ENCODE measurements at regions not wholly inside any gene's neighbourhood (a gene's known extent, or its start where the extent isn't known, plus 50 kb on each side); places are given as distances from the start of the nearest gene placed in this dataset.
A peak's percentile ranks its signal among the peaks of the same experiment; 100 is the strongest.

DNA sequence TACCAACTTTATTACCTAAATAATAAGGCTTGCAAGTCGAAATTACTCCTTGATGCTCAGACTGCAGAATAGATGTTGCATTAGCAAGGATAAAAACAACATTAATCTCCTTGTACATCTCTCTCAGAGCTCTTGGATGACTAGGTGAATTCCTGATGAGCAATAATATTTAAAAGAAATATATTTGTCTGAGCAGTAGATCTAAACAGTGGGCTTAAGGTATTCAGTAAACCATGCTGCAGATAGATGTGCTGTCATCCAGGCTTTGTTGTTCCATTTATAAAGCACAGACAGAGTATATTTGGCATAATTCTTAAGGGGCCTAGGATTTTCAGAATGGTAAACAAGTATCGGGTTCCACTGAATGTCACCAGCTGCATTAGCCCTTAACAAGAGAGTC lies 257.1 kb downstream of the TUSC7 start:
- Histone ChIP-seq H2BK5ac (ENCODE audit: low read depth, low read length, poor library complexity, severe bottlenecking) (no peak overlapping the region), H3K79me1 (replicated peaks; ENCODE audit: low read length, poor library complexity, severe bottlenecking) (no peaks in the 10 kb centered on the region), H2BK120ac (ENCODE audit: low read depth, low read length) (no peak overlapping the region), H3K14ac (ENCODE audit: low read length in 2 of 2) (no peak overlapping the region), H3K9me3 (ENCODE audit: control insufficient read depth, low read length) (no peaks in the 10 kb centered on the region), H2AK5ac (ENCODE audit: low read length, severe bottlenecking) (no peak overlapping the region), H3K18ac (ENCODE audit: low read depth in 1 of 2, low read length in 2 of 2) (no peak overlapping the region), H3K27ac (ENCODE audit: low read length, poor library complexity, severe bottlenecking) (no peak overlapping the region), H3K27me3 (ENCODE audit: control insufficient read depth in 1 of 2, insufficient read depth in 1 of 2, low read length in 2 of 2) (no peaks in the 10 kb centered on the region), H3K4me1 (ENCODE audit: control insufficient read depth, insufficient read depth, low read depth, low read length) (no peaks in the 10 kb centered on the region), H4K91ac (ENCODE audit: low read length) (no peak overlapping the region), H4K8ac (ENCODE audit: low read length) (no peak overlapping the region), H2BK15ac (ENCODE audit: low read depth, poor library complexity, severe bottlenecking) (no peak overlapping the region), H3K36me3 (ENCODE audit: control insufficient read depth in 1 of 2, insufficient read depth in 2 of 2, low read depth in 1 of 2, low read length in 2 of 2) (no peaks in the 10 kb centered on the region), H3K4ac (ENCODE audit: low read depth in 1 of 2, low read length in 2 of 2) (no peak overlapping the region), H2AFZ (ENCODE audit: low read depth, low read length) (no peak overlapping the region), H3K4me3 (ENCODE audit: insufficient read depth in 1 of 2, low read depth in 1 of 2, low read length in 2 of 2) (no peak overlapping the region), H3K23ac (ENCODE audit: low read length in 2 of 2) (no peak overlapping the region), H3K4me2 (ENCODE audit: low read length, poor library complexity, severe bottlenecking) (no peak overlapping the region), H3K9ac (ENCODE audit: low read length) (no peak overlapping the region), H2BK12ac (ENCODE audit: low read length in 2 of 2) (no peak overlapping the region)
- WGBS, result 66% methylated on average over 2 of the region's 2 CpGs
- peak; percentile 10 for DNase-seq

DNA sequence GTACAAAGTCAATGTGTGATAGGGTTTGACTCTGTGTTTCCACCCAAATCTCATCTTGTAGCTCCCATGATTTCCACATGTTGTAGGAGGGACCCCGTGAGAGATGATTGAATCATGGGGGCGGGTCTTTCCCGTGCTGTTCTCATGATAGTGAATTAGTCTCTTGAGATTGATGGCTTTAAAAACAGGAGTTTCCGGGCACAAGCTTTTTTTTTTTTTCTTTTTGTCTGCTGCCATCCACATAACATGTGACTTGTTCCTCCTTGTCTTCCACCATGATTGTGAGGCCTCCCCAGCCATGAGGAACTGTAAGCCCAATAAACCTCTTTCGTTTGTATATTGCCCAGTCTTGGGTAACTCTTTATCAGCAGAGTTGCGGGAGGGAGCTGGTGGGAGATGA lies 259.6 kb downstream of the TUSC7 start:
- no peaks in the 10 kb centered on the region for H3K79me1 ChIP-seq (replicated peaks; ENCODE audit: low read length, poor library complexity, severe bottlenecking)
- H3K23ac ChIP-seq (ENCODE audit: low read length in 2 of 2), result no peak overlapping the region
- H3K4me1 ChIP-seq (ENCODE audit: control insufficient read depth, insufficient read depth, low read depth, low read length), result no peaks in the 10 kb centered on the region
- no peak overlapping the region for H2AK5ac ChIP-seq (ENCODE audit: low read length, severe bottlenecking)
- H3K4ac ChIP-seq (ENCODE audit: low read depth in 1 of 2, low read length in 2 of 2), result no peak overlapping the region
- H3K27ac ChIP-seq (ENCODE audit: low read length, poor library complexity, severe bottlenecking), result no peak overlapping the region
- no peak overlapping the region for H2BK5ac ChIP-seq (ENCODE audit: low read depth, low read length, poor library complexity, severe bottlenecking)
- H3K4me2 ChIP-seq (ENCODE audit: low read length, poor library complexity, severe bottlenecking), result no peak overlapping the region
- WGBS, result 95% methylated on average over 6 of the region's 6 CpGs
- no peak overlapping the region for H3K4me3 ChIP-seq (ENCODE audit: insufficient read depth in 1 of 2, low read depth in 1 of 2, low read length in 2 of 2)
- H3K9me3 ChIP-seq (ENCODE audit: control insufficient read depth, low read length), result no peaks in the 10 kb centered on the region
- no peak overlapping the region for H2BK120ac ChIP-seq (ENCODE audit: low read depth, low read length)
- H2AFZ ChIP-seq (ENCODE audit: low read depth, low read length), result no peak overlapping the region
- H4K8ac ChIP-seq (ENCODE audit: low read length), result no peak overlapping the region
- H3K14ac ChIP-seq (ENCODE audit: low read length in 2 of 2), result no peak overlapping the region
- DNase-seq, result no peak
- no peaks in the 10 kb centered on the region for H3K27me3 ChIP-seq (ENCODE audit: control insufficient read depth in 1 of 2, insufficient read depth in 1 of 2, low read length in 2 of 2)
- H3K36me3 ChIP-seq (ENCODE audit: control insufficient read depth in 1 of 2, insufficient read depth in 2 of 2, low read depth in 1 of 2, low read length in 2 of 2), result no peaks in the 10 kb centered on the region
- H2BK15ac ChIP-seq (ENCODE audit: low read depth, poor library complexity, severe bottlenecking), result no peak overlapping the region
- H3K9ac ChIP-seq (ENCODE audit: low read length), result no peak overlapping the region
- no peak overlapping the region for H3K18ac ChIP-seq (ENCODE audit: low read depth in 1 of 2, low read length in 2 of 2)
- H2BK12ac ChIP-seq (ENCODE audit: low read length in 2 of 2), result no peak overlapping the region
- H4K91ac ChIP-seq (ENCODE audit: low read length), result no peak overlapping the region

DNA sequence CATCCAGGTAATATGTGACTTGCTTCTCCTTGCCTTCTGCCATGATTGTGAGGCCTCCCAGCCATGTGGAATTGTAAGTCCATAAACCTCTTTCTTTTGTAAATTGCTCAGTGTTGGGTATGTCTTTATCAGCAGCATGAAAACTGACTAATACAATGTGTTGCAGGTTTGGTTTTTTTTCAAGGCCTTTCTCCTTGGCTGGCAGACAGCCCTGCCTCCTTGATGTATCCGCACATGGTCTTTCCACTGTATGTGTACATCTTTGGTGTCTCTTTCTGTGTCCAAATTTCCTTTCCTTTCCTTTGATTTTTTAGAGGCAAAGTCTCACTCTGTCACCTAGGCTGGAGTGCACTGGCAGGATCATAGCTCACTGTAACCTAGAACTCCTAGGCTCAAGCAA lies 260.1 kb downstream of the TUSC7 start:
- no peak overlapping the region for H4K91ac ChIP-seq (ENCODE audit: low read length)
- no peak overlapping the region for H2BK5ac ChIP-seq (ENCODE audit: low read depth, low read length, poor library complexity, severe bottlenecking)
- H3K4ac ChIP-seq (ENCODE audit: low read depth in 1 of 2, low read length in 2 of 2), result no peak overlapping the region
- H3K9ac ChIP-seq (ENCODE audit: low read length), result no peak overlapping the region
- H3K14ac ChIP-seq (ENCODE audit: low read length in 2 of 2), result no peak overlapping the region
- no peak overlapping the region for H3K4me2 ChIP-seq (ENCODE audit: low read length, poor library complexity, severe bottlenecking)
- no peaks in the 10 kb centered on the region for H3K36me3 ChIP-seq (ENCODE audit: control insufficient read depth in 1 of 2, insufficient read depth in 2 of 2, low read depth in 1 of 2, low read length in 2 of 2)
- H3K9me3 ChIP-seq (ENCODE audit: control insufficient read depth, low read length), result no peaks in the 10 kb centered on the region
- H2AFZ ChIP-seq (ENCODE audit: low read depth, low read length), result no peak overlapping the region
- 95% methylated on average over 1 of the region's 1 CpG for WGBS
- no peak overlapping the region for H3K27ac ChIP-seq (ENCODE audit: low read length, poor library complexity, severe bottlenecking)
- H4K8ac ChIP-seq (ENCODE audit: low read length), result no peak overlapping the region
- H2BK12ac ChIP-seq (ENCODE audit: low read length in 2 of 2), result no peak overlapping the region
- H3K18ac ChIP-seq (ENCODE audit: low read depth in 1 of 2, low read length in 2 of 2), result no peak overlapping the region
- no peaks in the 10 kb centered on the region for H3K4me1 ChIP-seq (ENCODE audit: control insufficient read depth, insufficient read depth, low read depth, low read length)
- no peaks in the 10 kb centered on the region for H3K79me1 ChIP-seq (replicated peaks; ENCODE audit: low read length, poor library complexity, severe bottlenecking)
- H3K27me3 ChIP-seq (ENCODE audit: control insufficient read depth in 1 of 2, insufficient read depth in 1 of 2, low read length in 2 of 2), result no peaks in the 10 kb centered on the region
- H2BK15ac ChIP-seq (ENCODE audit: low read depth, poor library complexity, severe bottlenecking), result no peak overlapping the region
- no peak overlapping the region for H3K23ac ChIP-seq (ENCODE audit: low read length in 2 of 2)
- H2BK120ac ChIP-seq (ENCODE audit: low read depth, low read length), result no peak overlapping the region
- no peak overlapping the region for H3K4me3 ChIP-seq (ENCODE audit: insufficient read depth in 1 of 2, low read depth in 1 of 2, low read length in 2 of 2)
- H2AK5ac ChIP-seq (ENCODE audit: low read length, severe bottlenecking), result no peak overlapping the region
- no peak for DNase-seq

DNA sequence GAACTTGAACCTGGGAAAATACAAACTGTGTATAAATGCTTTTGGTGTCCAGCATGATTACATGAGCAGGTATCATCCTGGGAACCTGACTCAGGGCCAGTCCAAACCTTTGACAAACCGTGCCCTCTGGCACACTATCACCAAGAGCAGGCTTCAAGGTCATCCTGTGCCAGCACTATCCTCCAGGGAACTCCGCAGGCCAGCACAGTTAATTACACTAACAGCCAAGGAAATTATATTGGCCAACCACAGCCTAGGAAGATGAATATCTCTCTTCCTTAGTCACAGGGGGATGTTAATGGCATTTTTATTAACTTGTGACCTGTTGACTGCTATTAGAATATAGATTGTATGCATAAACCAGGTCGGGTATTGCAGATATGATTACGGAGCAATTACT lies 262.0 kb downstream of the TUSC7 start:
- Histone ChIP-seq H2BK12ac (ENCODE audit: low read length in 2 of 2) (no peak overlapping the region), H3K79me1 (replicated peaks; ENCODE audit: low read length, poor library complexity, severe bottlenecking) (no peaks in the 10 kb centered on the region), H3K4ac (ENCODE audit: low read depth in 1 of 2, low read length in 2 of 2) (no peak overlapping the region), H3K27me3 (ENCODE audit: control insufficient read depth in 1 of 2, insufficient read depth in 1 of 2, low read length in 2 of 2) (no peaks in the 10 kb centered on the region), H2BK5ac (ENCODE audit: low read depth, low read length, poor library complexity, severe bottlenecking) (no peak overlapping the region), H3K14ac (ENCODE audit: low read length in 2 of 2) (no peak overlapping the region), H3K23ac (ENCODE audit: low read length in 2 of 2) (no peak overlapping the region), H3K27ac (ENCODE audit: low read length, poor library complexity, severe bottlenecking) (no peak overlapping the region), H2AFZ (ENCODE audit: low read depth, low read length) (no peak overlapping the region), H3K4me1 (ENCODE audit: control insufficient read depth, insufficient read depth, low read depth, low read length) (no peaks in the 10 kb centered on the region), H3K9ac (ENCODE audit: low read length) (no peak overlapping the region), H2BK120ac (ENCODE audit: low read depth, low read length) (no peak overlapping the region), H3K9me3 (ENCODE audit: control insufficient read depth, low read length) (no peaks in the 10 kb centered on the region), H4K8ac (ENCODE audit: low read length) (no peak overlapping the region), H2BK15ac (ENCODE audit: low read depth, poor library complexity, severe bottlenecking) (no peak overlapping the region), H3K4me2 (ENCODE audit: low read length, poor library complexity, severe bottlenecking) (no peak overlapping the region), H3K36me3 (ENCODE audit: control insufficient read depth in 1 of 2, insufficient read depth in 2 of 2, low read depth in 1 of 2, low read length in 2 of 2) (no peaks in the 10 kb centered on the region), H2AK5ac (ENCODE audit: low read length, severe bottlenecking) (no peak overlapping the region), H3K18ac (ENCODE audit: low read depth in 1 of 2, low read length in 2 of 2) (no peak overlapping the region), H4K91ac (ENCODE audit: low read length) (no peak overlapping the region), H3K4me3 (ENCODE audit: insufficient read depth in 1 of 2, low read depth in 1 of 2, low read length in 2 of 2) (no peak overlapping the region)
- 53% methylated on average over 3 of the region's 4 CpGs for WGBS
- no peak for DNase-seq

All from mesenchymal stem cell (in vitro differentiated cells and primary cell).